DND-41 (cell line): ENCODE measurements at regions not wholly inside any gene's neighbourhood (a gene's known extent, or its start where the extent isn't known, plus 50 kb on each side); places are given as distances from the start of the nearest gene placed in this dataset.

Source experiments
- EZH2 ChIP-seq: IDR thresholded peaks from 3 replicates; pipeline ENCODE4 v1.6.1; 2012; ENCODE audit warnings: borderline replicate concordance, low read depth, mild to moderate bottlenecking, moderate library complexity, low read length, inconsistent platforms; ENCODE audit not compliant: severe bottlenecking
- TF ChIP-seq, protein P1 (sequence below): IDR thresholded peaks from 2 replicates; pipeline ENCODE4 v1.5.1; 2012; ENCODE audit warnings: borderline replicate concordance, low read length, moderate library complexity, mild to moderate bottlenecking; ENCODE audit not compliant: poor library complexity, severe bottlenecking; ENCODE audit errors: extremely low read depth

DNA sequence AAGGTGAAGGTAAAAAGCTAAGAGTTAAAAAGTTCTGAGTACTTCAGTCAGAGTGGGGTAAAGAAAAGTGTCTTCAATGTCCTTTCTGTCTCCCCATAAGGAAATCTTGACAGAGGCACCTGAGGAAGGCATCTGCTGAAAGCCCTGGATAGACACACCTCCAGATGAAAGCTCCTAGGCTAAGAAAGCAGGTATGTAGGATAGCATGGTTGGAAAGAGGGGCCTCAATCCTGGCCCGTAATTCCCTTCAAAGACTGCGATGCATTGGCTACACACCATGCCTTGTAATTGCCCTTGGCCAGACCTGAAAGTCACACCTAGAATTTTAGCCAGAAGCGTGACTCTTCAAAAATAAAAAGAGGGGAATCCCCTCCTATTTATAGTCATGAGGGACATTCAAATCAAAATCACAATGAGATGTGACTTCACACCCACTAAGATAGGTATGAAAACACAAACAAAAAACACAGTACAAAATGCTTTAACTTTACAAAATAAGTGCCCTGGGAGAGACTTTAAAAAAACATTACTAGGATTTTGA is 809.7 kb downstream of the IPMK start:
- TF ChIP-seq, protein P1, sequence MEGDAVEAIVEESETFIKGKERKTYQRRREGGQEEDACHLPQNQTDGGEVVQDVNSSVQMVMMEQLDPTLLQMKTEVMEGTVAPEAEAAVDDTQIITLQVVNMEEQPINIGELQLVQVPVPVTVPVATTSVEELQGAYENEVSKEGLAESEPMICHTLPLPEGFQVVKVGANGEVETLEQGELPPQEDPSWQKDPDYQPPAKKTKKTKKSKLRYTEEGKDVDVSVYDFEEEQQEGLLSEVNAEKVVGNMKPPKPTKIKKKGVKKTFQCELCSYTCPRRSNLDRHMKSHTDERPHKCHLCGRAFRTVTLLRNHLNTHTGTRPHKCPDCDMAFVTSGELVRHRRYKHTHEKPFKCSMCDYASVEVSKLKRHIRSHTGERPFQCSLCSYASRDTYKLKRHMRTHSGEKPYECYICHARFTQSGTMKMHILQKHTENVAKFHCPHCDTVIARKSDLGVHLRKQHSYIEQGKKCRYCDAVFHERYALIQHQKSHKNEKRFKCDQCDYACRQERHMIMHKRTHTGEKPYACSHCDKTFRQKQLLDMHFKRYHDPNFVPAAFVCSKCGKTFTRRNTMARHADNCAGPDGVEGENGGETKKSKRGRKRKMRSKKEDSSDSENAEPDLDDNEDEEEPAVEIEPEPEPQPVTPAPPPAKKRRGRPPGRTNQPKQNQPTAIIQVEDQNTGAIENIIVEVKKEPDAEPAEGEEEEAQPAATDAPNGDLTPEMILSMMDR: no peak
- TF ChIP-seq EZH2: no peak
